GM21360 (cell line): ENCODE measurements at regions not wholly inside any gene's neighbourhood (a gene's known extent, or its start where the extent isn't known, plus 50 kb on each side); places are given as distances from the start of the nearest gene placed in this dataset.

Experiments used
- ATAC-seq: cut with Tn5 transposase; IDR thresholded peaks from one replicate; pipeline ENCODE4 v1.9.1; 2021; ENCODE audit warnings: mild to moderate bottlenecking, moderate library complexity; ENCODE audit not compliant: unreplicated experiment

DNA sequence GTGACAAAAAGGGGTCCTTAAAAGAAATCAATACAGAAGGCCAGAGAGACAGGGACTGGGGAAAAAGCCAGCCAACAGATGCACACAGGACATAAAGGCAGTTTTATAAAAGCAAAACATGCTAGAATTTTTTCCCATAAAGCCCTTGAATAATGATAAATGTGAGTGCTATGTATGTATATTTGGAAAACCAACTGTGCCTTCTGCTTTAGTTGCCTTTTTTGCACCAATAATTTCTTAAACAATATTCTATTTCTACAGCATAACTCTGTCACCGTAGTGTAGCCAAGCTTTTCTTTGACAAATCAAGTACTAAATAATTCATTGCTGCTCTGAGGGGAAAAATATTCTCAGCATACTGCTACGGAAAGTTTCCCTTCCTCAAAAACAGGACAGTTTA is 730.6 kb upstream of the NRSN1 start:
- no peak for ATAC-seq

DNA sequence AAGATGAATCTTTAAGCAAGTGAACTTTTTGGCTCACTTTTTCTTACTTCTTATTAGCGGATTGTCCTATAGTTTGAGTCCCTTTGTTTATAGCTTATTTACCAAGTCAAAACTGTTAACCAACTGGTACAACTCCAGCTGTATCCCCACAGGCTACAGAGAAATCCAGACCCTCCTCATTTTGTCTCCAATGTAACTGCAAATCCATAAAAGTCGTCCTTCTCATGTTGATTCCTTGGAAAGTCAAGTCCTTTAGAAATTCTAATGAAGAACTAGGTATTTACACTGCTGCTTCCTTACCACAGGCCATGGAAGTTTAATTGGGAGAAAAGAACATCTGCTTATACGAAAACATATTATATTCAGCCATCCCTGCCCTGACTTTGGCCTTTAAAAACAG is 729.1 kb upstream of the NRSN1 start:
- no peak for ATAC-seq

DNA sequence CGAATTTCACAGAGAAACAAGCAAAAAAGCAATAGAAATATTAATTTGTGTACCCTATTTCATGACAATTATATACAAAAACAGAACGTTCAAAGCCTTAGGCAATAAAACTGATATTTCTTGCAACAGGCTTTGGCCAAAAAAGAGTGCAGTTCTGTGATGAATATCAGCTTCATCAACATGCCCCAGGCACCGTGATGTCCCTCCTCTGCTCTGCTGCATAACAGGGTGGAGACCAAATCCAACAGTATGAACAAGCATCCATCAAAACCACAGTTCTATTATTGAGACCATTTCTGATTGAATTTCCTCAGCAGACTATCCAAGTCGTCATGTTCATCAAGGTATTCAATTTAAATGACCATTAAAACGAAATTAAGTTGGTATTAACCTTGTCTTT is 722.6 kb upstream of the NRSN1 start:
- no peak for ATAC-seq

DNA sequence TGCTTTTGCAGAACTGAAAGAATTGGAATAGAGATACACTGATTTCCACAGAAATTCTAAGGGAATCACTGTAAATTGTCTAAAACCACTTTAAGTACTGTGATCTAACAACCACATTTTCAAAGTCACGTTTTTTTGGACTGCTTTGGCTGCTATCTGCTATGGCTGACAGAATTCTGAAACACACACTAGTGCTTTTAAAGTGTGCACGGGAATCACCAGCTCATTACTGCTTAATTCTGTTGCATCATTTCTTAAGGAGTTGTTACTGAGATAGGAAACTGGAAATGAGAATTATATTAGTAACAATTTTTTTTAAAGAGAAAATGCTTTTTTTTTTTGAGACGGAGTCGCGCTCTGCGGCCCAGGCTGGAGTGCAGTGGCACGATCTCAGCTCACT is 716.5 kb upstream of the NRSN1 start:
- ATAC-seq: no peak

DNA sequence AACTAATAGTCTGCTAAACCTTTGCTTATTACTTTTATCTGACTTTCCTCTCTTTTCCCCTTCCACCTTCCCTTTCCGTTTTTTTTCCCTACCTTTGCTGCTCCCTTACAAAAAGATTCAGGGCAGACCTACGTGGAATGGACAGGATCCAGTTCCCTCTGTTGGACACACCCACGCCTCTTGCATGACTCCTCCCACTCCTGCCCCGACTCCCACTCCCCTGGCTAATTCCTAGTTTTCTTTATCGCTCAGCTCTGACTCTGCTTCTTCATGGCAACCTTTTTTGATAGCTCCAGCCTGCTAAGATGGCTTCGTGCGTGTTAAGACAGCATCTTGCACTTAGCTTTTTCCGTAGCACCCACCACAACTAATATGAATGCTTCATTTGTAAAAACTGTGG is 715.6 kb upstream of the NRSN1 start:
- no peak for ATAC-seq

DNA sequence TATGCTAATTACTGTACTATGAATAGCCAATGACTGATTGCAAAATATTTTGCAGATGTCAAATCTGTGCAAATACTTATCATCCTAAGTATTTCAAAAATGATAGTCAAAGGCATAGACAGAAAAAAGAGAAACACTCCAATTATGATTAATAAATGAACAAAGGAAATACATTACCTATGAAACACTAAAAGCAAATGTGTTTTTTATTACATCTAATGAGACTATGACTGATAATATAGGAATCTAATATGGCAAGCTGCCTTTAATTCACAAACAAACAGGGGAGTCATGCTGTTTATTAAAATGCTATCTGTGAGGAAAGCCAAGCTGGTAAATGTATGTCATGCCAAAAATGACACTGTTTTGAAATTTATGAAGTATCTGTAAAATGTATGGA is 713.2 kb upstream of the NRSN1 start:
- ATAC-seq: no peak

DNA sequence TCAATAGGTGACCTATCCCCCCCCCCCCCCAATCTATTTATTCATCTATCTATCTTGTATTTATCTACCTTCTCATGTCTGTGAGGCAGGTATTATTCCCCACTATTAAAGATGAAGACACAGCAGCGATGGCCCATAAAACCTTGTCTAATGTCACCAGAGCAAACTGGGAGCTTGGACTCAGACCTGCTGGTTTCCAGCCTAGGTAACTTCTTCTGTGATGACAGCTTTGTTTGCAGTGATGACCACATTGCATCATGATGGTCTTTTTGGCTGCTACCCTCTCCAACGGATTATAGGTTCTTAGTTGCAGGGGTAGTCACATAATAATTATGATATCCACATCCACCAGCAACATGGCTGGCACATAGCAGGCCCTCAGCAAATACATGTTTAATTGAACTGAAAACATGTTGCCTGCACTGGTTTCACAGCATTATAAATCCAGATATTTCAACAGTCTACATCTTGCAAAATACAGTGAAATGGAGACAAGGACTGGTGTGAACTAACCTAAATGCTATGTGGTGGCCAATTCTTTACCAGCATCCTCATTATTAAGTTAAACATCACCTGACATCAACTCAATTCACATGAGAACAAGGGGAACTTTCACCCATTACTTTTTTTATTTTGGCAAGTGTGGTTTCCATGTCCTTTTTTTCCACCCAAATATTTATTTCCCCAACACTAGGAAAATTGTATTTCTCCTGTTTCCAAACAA is 712.5 kb upstream of the NRSN1 start:
- ATAC-seq: no peak

DNA sequence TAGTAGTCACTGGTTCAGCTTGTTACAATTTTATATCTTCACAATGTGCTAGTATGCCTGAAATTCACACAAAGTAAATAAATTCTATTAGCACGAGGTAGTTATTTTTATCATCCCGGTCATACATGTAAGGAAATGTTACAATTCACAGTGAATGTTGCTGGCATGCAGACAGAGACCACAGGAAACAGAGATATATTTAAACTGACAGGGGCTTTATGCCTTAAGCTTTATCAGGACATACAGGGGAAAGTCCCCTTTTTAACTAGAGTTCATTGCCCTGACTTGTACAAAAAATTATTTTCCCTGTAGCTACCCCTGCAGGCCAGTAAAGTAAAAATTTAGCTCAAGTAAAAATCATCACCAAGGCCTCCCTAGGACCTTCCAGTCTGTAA is 712.0 kb upstream of the NRSN1 start:
- ATAC-seq: peak; percentile 84

DNA sequence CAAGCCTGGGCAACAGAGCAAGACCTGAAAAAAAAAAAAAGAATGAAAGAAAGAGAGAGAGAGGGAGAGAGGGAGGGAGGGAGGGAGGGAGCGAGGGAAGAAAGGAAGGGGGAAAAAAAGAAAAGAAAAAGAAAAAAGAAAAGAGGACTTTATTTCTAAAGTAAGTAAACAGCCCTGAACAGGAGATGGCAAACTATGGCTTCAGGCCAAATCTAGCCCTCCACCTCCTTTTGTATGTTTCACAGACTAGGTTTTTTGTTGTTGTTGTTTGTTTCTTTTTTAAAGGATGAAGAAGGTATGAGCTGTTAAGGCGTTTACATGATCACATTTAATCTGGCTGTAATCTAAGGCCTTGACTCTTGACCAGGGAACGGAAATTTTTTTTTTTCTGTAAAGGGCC is 711.1 kb upstream of the NRSN1 start:
- ATAC-seq: no peak

DNA sequence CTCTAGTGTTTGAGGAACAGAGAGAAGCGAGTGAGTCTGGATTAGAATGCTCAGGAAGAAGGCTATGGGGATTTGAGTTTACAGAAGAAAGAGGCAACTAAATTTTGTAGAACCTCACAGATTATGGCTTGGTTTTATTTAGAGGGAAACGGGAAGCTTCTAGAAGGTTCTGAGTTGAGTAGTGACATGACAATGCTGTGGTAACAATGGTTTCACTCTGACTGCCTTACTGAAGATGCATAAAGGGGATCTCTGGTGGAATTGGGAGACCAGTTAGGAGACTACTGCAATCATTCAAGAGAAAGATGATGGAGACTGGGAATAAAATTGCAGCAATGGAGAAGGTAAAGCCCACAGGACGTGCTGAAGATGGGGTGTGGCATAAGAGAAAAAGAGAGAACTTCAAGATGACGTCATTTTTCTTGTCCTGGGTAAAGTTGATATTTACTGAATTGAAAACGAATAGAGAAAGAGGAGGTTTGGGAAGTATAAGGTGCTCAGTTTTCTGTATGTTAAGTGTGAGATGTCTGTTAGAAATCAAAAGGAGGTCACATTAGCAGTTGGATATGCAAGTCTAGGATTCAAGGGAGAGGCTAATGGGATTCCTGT is 710.1 kb upstream of the NRSN1 start:
- no peak for ATAC-seq

DNA sequence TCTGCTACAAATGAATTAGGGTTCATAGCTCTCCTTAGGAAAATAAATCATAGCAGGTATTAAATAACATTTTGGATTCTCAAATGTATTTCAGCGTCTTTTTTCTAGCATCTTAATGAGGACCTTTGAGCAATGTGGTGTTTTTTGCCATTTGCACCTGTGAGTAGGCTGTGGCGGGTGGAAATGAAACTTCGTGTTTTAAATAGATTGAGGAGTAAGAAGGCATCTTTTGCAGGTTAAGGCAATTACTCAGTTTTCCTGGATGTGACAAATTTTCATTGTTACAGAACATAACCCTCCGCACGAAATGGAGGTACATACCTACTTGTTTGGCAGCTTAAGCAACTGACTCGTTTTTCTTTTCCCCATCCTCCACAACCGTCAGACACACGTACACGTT is 708.9 kb upstream of the NRSN1 start:
- no peak for ATAC-seq

DNA sequence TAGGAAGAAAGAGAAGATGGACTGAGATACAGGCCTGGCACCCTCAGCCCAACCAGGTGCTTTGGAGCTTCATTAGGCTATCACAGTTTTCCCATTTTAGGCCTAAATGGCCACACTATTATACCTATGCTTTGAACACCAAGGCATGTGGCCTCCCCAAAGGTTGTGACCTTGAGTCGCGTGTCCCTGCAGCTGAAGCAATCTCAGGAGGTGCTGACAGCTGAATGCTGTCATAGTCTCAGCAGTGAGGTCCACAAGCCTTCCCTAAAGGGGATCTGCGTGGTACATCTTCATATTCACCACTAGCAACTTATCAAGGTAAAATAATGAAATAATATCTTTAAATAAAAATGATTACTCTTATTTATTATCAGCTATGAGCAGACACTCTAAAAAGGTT is 707.9 kb upstream of the NRSN1 start:
- no peak for ATAC-seq

DNA sequence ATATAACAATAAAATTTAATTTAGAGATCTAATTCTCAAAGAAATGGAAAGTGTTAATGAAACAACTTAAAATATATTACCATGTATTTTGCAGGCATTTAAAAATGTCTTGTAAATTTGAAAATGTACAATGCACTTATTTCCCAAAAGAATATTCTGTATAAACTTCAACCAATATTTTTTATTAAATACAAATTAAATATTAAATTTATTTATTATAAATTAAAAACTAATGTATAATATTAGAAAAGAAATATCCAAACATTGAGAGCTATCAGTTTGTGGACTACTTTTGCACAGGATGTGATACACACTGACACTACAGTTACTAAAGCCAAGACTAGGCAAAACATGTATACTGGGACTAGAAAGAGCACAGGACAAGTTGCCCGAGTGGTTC is 707.0 kb upstream of the NRSN1 start:
- ATAC-seq: no peak

DNA sequence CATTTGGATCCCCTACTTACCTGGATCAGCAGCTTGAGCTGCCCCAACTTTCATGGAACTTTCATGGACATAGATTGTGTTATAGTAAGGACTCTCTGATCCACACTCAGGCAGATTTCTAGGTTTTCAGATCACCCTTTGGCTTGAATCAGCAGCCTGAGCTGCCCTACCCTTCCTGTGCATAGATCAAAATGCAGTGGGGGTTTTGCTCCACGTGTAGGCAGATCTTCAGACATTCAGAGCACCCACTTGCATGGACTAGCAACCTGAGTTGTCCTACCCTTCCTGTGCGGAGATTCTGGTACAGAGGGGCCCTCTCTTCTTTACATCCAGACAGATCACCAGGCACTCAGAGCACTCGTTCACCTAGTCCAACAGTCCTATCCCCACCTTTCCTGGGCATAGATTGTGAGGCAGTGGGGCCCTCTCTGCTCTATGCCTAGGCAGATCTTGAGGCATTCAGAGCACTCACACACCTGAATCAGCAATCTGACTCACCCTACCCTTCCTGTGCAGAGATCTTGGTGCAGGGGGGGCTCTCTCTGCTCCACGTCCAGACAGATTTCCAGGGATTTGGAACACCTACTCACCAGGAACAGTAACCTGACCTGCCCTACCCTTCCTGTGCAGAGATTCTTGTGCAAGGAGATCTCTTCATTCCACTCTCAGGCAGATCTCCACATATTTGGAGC is 705.2 kb upstream of the NRSN1 start:
- no peak for ATAC-seq

DNA sequence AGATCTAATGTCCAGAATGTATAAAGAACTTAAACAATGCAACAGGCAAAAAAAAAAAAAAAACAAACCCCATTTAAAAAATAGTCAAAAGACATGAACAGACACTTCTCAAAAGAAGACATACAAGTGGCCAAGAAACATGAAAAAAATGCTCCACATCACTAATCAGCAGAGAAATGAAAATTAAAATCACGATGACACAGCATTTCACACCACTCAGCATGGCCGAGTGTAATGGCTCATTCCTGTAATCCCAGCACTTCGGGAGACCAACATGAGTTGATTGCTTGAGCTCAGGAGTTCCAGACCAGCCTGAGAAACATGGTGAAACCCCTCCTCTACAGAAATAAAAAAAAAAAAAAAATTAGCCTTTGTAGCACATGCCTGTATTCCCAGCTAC is 701.4 kb upstream of the NRSN1 start:
- ATAC-seq: no peak

DNA sequence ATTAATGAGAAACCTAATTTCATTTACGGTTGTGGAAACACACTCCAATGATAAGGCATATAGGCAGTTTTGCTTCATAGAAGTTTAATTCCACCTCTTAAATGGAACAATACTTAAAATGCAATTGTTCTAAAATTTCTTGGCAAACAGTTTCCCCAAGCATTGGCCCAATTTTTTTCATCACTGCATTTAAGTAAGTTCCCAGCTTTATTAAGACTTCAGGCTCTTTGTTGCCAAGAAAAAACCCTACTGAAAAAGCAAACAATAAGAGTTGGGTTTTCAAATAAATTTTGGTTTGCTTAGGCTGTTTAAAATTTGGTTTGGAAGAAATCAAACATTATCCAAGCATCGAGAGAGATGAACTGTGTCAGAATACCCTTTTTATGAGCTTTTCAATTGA is 690.9 kb upstream of the NRSN1 start:
- no peak for ATAC-seq

DNA sequence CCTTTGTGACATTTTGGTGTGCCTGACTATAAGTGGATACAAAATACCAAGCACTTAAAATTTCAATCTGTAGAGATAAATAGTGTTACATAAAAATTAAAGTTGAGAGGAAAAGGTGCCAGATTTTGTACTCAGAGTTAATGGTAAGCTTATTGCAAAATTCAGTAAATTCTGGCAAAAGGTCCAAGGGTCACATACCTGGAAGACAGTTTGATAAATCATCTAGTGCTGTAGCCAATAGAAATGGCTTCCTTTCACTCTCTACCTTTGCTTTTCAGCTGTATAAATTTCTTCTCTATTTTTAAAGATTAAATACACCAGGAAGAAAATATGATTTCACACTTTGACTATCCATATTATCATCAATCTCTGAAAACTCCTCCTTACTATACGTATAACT is 690.2 kb upstream of the NRSN1 start:
- ATAC-seq: no peak

DNA sequence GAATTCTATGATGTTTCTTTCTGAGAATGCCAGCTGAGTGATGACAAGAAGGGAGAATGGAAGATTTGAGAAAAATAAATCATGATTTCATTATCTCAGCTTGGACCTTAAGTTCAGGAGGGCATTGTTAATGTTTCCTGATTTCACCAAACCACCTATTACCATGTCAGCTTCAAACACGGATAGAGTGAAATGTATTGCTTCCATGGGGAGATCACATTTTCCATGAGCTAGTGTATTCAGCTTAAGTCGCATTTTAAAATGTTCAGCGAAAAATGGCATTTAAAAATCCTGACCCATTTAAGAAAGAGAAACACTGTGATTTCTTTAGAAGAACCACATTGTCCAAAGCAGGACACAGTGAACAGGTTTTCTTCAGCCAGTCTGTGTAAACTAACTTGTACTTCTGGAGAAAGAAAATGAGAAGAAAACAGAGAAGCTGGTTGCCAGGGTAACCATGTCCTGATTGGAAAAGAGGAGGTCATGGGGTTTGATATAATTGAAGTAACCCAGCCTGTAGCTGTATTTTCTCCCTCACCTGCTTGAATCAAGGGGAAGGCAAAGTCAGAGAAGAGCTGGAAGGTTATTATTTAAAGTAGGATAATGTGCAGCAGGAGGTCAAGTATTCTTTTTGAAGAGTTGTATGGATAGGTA is 684.1 kb upstream of the NRSN1 start:
- ATAC-seq: no peak

DNA sequence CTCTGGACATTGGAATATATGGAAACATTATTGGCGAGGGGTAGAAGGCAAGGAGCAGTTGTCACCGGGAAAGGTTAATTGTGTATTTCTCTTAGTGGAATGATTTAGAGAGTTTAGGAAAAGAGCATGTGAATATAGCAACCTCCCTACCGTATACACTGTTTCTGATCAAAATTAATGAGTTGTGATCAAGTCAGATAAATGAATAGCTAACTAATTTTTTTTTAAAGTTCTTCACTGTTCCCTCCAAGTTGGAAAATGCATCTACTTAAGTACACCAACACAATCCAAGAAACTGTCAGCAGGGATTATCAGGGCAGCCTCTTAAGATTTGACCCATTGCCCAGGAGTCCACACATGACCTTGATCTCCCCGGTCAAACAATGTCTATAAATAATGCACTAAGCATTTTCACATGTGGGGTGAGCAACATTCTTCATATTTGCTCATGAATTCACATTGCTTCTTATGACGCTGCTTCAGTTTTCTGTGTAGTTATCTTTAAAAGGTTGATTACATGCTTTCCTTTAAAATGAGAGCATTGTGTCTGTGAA is 680.8 kb upstream of the NRSN1 start:
- ATAC-seq: no peak

DNA sequence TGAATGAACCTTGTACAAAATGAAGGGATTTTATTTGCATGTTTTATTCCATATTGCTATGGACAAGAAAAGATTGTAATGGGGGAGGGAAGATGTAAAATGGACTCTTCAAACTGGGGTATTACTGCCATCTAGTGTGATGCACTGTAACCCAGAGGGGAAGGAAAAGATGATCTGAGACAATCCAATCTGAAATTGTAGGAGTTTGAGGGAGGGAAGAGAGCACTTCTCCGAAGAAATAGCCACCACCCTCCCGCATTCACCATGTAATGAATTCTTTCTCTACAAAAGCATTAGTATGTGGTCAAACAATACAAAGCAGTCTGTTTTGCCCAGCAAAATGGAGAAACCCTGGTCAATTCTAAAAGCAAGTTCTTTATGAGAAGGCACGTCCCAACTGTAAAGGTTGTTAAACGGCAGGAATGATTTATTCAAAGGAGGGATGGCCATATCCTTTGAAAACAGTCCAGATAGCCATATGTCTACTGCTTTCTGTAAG is 679.5 kb upstream of the NRSN1 start:
- no peak for ATAC-seq

DNA sequence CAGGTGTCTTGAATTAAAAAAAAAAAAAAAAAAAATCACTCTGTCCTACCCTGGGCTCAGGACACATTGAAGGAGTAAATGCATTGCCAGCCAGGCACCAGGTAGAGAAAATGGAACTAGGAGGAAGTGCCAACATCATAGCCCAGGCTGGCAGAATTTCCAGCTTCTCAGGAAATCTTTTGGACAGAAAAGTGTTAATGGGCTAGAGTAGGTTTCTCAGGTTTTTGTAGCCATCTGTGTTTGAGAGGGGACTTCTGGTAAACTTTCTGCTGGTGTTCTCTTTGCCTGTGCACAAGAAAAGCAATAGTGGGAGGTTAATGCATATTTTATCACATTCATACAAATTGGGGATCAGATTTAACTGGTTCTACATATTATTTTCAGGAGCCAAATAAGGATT is 678.3 kb upstream of the NRSN1 start:
- no peak for ATAC-seq
